ENCODE measurements at regions not wholly inside any gene's neighbourhood (a gene's known extent, or its start where the extent isn't known, plus 50 kb on each side); places are given as distances from the start of the nearest gene placed in this dataset.
"Not testable (repeated sequence)": the region's sequence is repeated elsewhere in the genome, so short reads cannot be mapped to it uniquely, and the experiment has no call there.

- Histone ChIP-seq H3K36me3 (ENCODE audit: control insufficient read depth, low read length) (no peaks in the 10 kb centered on the region), H4K20me1 (ENCODE audit: control insufficient read depth, insufficient read depth, low read depth, low read length) (no peaks in the 10 kb centered on the region), H3K4me1 (ENCODE audit: control insufficient read depth, low read length) (no peaks in the 10 kb centered on the region), H3K9me2 (replicated peaks; ENCODE audit: control insufficient read depth, low read length) (no peaks in the 10 kb centered on the region), H3K9me3 (ENCODE audit: control insufficient read depth, insufficient read depth, low read length) (no peaks in the 10 kb centered on the region), H3K27me3 (ENCODE audit: control insufficient read depth, low read length) (no peaks in the 10 kb centered on the region), H3K79me2 (ENCODE audit: control insufficient read depth, low read length) (no peaks in the 10 kb centered on the region), H3K27ac (ENCODE audit: low read depth, low read length) (no peak overlapping the region), H3F3A (ENCODE audit: control insufficient read depth, insufficient read depth) (no peaks in the 10 kb centered on the region), H3K4me3 (ENCODE audit: low read length) (no peak overlapping the region), H3K4me2 (ENCODE audit: low read length) (no peak overlapping the region)
- no peak for TF ChIP-seq EZH2phosphoT487 (IDR thresholded peaks at IDR 0.05; ENCODE audit: borderline replicate concordance, low read length)
- TF ChIP-seq CTCF (IDR thresholded peaks at IDR 0.05; ENCODE audit: low read depth, low read length, poor library complexity, severe bottlenecking) = no peak
Measured at GRCh38 chr11:23797624-23798419, 699.0 kb upstream of the LUZP2 start.

GRCh38 chr11:23834306-23834705, 662.5 kb upstream of the LUZP2 start:
- not testable (repeated sequence) for H3K4me3 ChIP-seq (ENCODE audit: low read length); H3K4me2 ChIP-seq (ENCODE audit: low read length)

GRCh38 chr11:23836981-23837380, 659.9 kb upstream of the LUZP2 start:
- Histone ChIP-seq H3K27ac (ENCODE audit: low read depth, low read length) (no peak overlapping the region), H3K36me3 (ENCODE audit: control insufficient read depth, low read length) (no peaks in the 10 kb centered on the region), H3K79me2 (ENCODE audit: control insufficient read depth, low read length) (no peaks in the 10 kb centered on the region), H3K9me2 (replicated peaks; ENCODE audit: control insufficient read depth, low read length) (no peaks in the 10 kb centered on the region), H3F3A (ENCODE audit: control insufficient read depth, insufficient read depth) (no peaks in the 10 kb centered on the region), H3K4me1 (ENCODE audit: control insufficient read depth, low read length) (no peaks in the 10 kb centered on the region), H3K4me2 (ENCODE audit: low read length) (no peak overlapping the region), H3K27me3 (ENCODE audit: control insufficient read depth, low read length) (no peaks in the 10 kb centered on the region), H4K20me1 (ENCODE audit: control insufficient read depth, insufficient read depth, low read depth, low read length) (no peaks in the 10 kb centered on the region), H3K4me3 (ENCODE audit: low read length) (no peak overlapping the region), H3K9me3 (ENCODE audit: control insufficient read depth, insufficient read depth, low read length) (no peaks in the 10 kb centered on the region)
- TF ChIP-seq CTCF (IDR thresholded peaks at IDR 0.05; ENCODE audit: low read depth, low read length, poor library complexity, severe bottlenecking) = no peak
- TF ChIP-seq EZH2phosphoT487 (IDR thresholded peaks at IDR 0.05; ENCODE audit: borderline replicate concordance, low read length) = no peak

More at GRCh38 chr11:23834306-23834705, 662.5 kb upstream of the LUZP2 start:
- H3K9me2 ChIP-seq (replicated peaks; ENCODE audit: control insufficient read depth, low read length); H3K4me1 ChIP-seq (ENCODE audit: control insufficient read depth, low read length); H4K20me1 ChIP-seq (ENCODE audit: control insufficient read depth, insufficient read depth, low read depth, low read length); H3K9me3 ChIP-seq (ENCODE audit: control insufficient read depth, insufficient read depth, low read length); H3K79me2 ChIP-seq (ENCODE audit: control insufficient read depth, low read length); H3F3A ChIP-seq (ENCODE audit: control insufficient read depth, insufficient read depth); H3K36me3 ChIP-seq (ENCODE audit: control insufficient read depth, low read length); H3K27me3 ChIP-seq (ENCODE audit: control insufficient read depth, low read length); H3K27ac ChIP-seq (ENCODE audit: low read depth, low read length): not testable (repeated sequence)

- Histone ChIP-seq H3K27ac (ENCODE audit: low read depth, low read length) (no peak overlapping the region), H3K79me2 (ENCODE audit: control insufficient read depth, low read length) (no peaks in the 10 kb centered on the region), H3K4me1 (ENCODE audit: control insufficient read depth, low read length) (no peaks in the 10 kb centered on the region), H4K20me1 (ENCODE audit: control insufficient read depth, insufficient read depth, low read depth, low read length) (no peaks in the 10 kb centered on the region), H3K9me3 (ENCODE audit: control insufficient read depth, insufficient read depth, low read length) (no peaks in the 10 kb centered on the region), H3K9me2 (replicated peaks; ENCODE audit: control insufficient read depth, low read length) (no peaks in the 10 kb centered on the region), H3K36me3 (ENCODE audit: control insufficient read depth, low read length) (no peaks in the 10 kb centered on the region), H3F3A (ENCODE audit: control insufficient read depth, insufficient read depth) (no peaks in the 10 kb centered on the region), H3K4me2 (ENCODE audit: low read length) (no peak overlapping the region), H3K4me3 (ENCODE audit: low read length) (no peak overlapping the region), H3K27me3 (ENCODE audit: control insufficient read depth, low read length) (no peaks in the 10 kb centered on the region)
- TF ChIP-seq EZH2phosphoT487 (IDR thresholded peaks at IDR 0.05; ENCODE audit: borderline replicate concordance, low read length) (no peak), CTCF (IDR thresholded peaks at IDR 0.05; ENCODE audit: low read depth, low read length, poor library complexity, severe bottlenecking) (no peak)
Measured at GRCh38 chr11:23840872-23841271, 656.0 kb upstream of the LUZP2 start.

Data from DOHH2 (cell line).